MM.1S (cell line): ENCODE measurements at regions not wholly inside any gene's neighbourhood (a gene's known extent, or its start where the extent isn't known, plus 50 kb on each side); places are given as distances from the start of the nearest gene placed in this dataset.

Experiments used
- EZH2 ChIP-seq: fragments of 300-600 bp; sonication (generic); optimal IDR thresholded peaks from 2 replicates; pipeline ENCODE3; 2017; ENCODE audit warnings: low read depth, mild to moderate bottlenecking, antibody characterized with exemption, low read length, mixed read lengths
- EZH2phosphoT487 ChIP-seq: fragments of 300-600 bp; sonication (generic); IDR thresholded peaks from 2 replicates; pipeline ENCODE4 v1.6.1; 2018; ENCODE audit warnings: antibody characterized with exemption, low read length

- TF ChIP-seq EZH2phosphoT487 (no peak), EZH2 (no peak)
Measured at GRCh38 chr6:33880766-33881165, 77.0 kb upstream of the MLN start.
